NCI-H774 (cell line): ENCODE measurements at regions not wholly inside any gene's neighbourhood (a gene's known extent, or its start where the extent isn't known, plus 50 kb on each side); places are given as distances from the start of the nearest gene placed in this dataset.
"Not testable (repeated sequence)": the region's sequence is repeated elsewhere in the genome, so short reads cannot be mapped to it uniquely, and the experiment has no call there.

Source experiments
- DNase-seq: peaks from one replicate; lab custom pipeline; 2025; lab: John Stamatoyannopoulos, UW

- DNase-seq = no peak
Observed at GRCh38 chr13:84187626-84188025, 305.4 kb upstream of the SLITRK1 start.

- no peak for DNase-seq
Observed at GRCh38 chr13:84139561-84140158, 257.4 kb upstream of the SLITRK1 start.

- DNase-seq = no peak
Observed at GRCh38 chr13:84137292-84137691, 255.0 kb upstream of the SLITRK1 start.

GRCh38 chr13:84136582-84136981 lies 254.3 kb upstream of the SLITRK1 start:
- DNase-seq = no peak

- DNase-seq = no peak
Observed at GRCh38 chr13:84132491-84132890, 250.2 kb upstream of the SLITRK1 start.

GRCh38 chr13:84131249-84131648 lies 249.0 kb upstream of the SLITRK1 start:
- DNase-seq = no peak

- no peak for DNase-seq
Observed at GRCh38 chr13:84130495-84131114, 248.3 kb upstream of the SLITRK1 start.

GRCh38 chr13:84129966-84130365 lies 247.7 kb upstream of the SLITRK1 start:
- no peak for DNase-seq

- no peak for DNase-seq
Observed at GRCh38 chr13:84127597-84128128, 245.4 kb upstream of the SLITRK1 start.

GRCh38 chr13:84126671-84127171 lies 244.4 kb upstream of the SLITRK1 start:
- DNase-seq = peak; percentile 56

GRCh38 chr13:84121456-84121855 lies 239.2 kb upstream of the SLITRK1 start:
- DNase-seq = no peak

GRCh38 chr13:84118839-84119409 lies 236.7 kb upstream of the SLITRK1 start:
- no peak for DNase-seq

GRCh38 chr13:84098273-84098672 lies 216.0 kb upstream of the SLITRK1 start:
- DNase-seq = no peak

- DNase-seq = no peak
Observed at GRCh38 chr13:84097148-84097547, 214.9 kb upstream of the SLITRK1 start.

- DNase-seq = no peak
Observed at GRCh38 chr13:84096216-84096615, 213.9 kb upstream of the SLITRK1 start.

GRCh38 chr13:84088996-84089395 lies 206.7 kb upstream of the SLITRK1 start:
- DNase-seq = no peak

- no peak for DNase-seq
Observed at GRCh38 chr13:84086847-84087162, 204.5 kb upstream of the SLITRK1 start.

GRCh38 chr13:84086098-84086846 lies 204.0 kb upstream of the SLITRK1 start:
- not testable (repeated sequence) for DNase-seq

GRCh38 chr13:84082462-84082861 lies 200.2 kb upstream of the SLITRK1 start:
- DNase-seq = no peak

- no peak for DNase-seq
Observed at GRCh38 chr13:84080748-84081530, 198.7 kb upstream of the SLITRK1 start.

- no peak for DNase-seq
Observed at GRCh38 chr13:84077271-84077670, 195.0 kb upstream of the SLITRK1 start.

GRCh38 chr13:84076280-84076679 lies 194.0 kb upstream of the SLITRK1 start:
- no peak for DNase-seq
